IMR-90 (cell line): ENCODE measurements at regions not wholly inside any gene's neighbourhood (a gene's known extent, or its start where the extent isn't known, plus 50 kb on each side); places are given as distances from the start of the nearest gene placed in this dataset.

Experiments
- ATAC-seq: fragments of 200-7000 bp; cut with Tn5 transposase; 2 replicates; pipeline ENCODE4 v1.9.1; 2020; ENCODE audit warnings: low read depth, mild to moderate bottlenecking, moderate library complexity
- BruUV-seq: library from RNA; stranded (reverse); fragments of 400-500 nt; replicated peaks from 2 replicates; lab custom pipeline; 2021; lab: Mats Ljungman, UMichigan
- CTCF ChIA-PET: fragments of 300-600 bp; formaldehyde crosslinking; extraction: SDS; loops from one replicate; lab custom pipeline; 2021; ENCODE audit warnings: antibody characterized with exemption; lab: Yijun Ruan, JAX
- POLR2A ChIA-PET: fragments of 300-600 bp; sonication (Branson Sonifier 250); formaldehyde crosslinking; loops from one replicate; lab custom pipeline; 2022; ENCODE audit warnings: antibody characterized with exemption; ENCODE audit not compliant: unreplicated experiment; lab: Charles Lee
- DNase-seq: peaks from one replicate; pipeline ENCODE4 v3.0.0; 2013
- H2AFZ ChIP-seq: replicated peaks from 2 replicates; pipeline ENCODE3; 2013; ENCODE audit warnings: low read length, mild to moderate bottlenecking; ENCODE audit not compliant: poor library complexity
- H2AK5ac ChIP-seq: 2 replicates; pipeline ENCODE4 v1.6.1; 2013; ENCODE audit warnings: low read depth, low read length, inconsistent platforms
- H2AK9ac ChIP-seq: replicated peaks from 2 replicates; pipeline ENCODE3; 2013; ENCODE audit warnings: mild to moderate bottlenecking, low read depth, low read length, moderate library complexity; ENCODE audit not compliant: poor library complexity
- H2BK120ac ChIP-seq: 2 replicates; pipeline ENCODE4 v1.6.1; 2013; ENCODE audit warnings: low read depth, low read length, inconsistent platforms
- H2BK15ac ChIP-seq: 3 replicates; pipeline ENCODE4 v1.6.1; 2013; ENCODE audit warnings: low read depth, low read length, inconsistent platforms
- H2BK20ac ChIP-seq: 2 replicates; pipeline ENCODE4 v1.6.1; 2013; ENCODE audit warnings: low read depth, mild to moderate bottlenecking, inconsistent platforms, low read length, moderate library complexity
- H2BK5ac ChIP-seq: 2 replicates; pipeline ENCODE4 v1.6.1; 2013; ENCODE audit warnings: mild to moderate bottlenecking, low read depth, low read length, inconsistent platforms; ENCODE audit not compliant: poor library complexity, severe bottlenecking
- H3K14ac ChIP-seq: replicated peaks from 2 replicates; pipeline ENCODE4 v1.6.1; 2013; ENCODE audit warnings: low read depth, low read length, inconsistent platforms
- H3K18ac ChIP-seq: 2 replicates; pipeline ENCODE4 v1.6.1; 2013; ENCODE audit warnings: low read depth, low read length, control low read depth
- H3K23ac ChIP-seq: 2 replicates; pipeline ENCODE4 v1.6.1; 2013; ENCODE audit warnings: low read depth, low read length, inconsistent platforms
- H3K27ac ChIP-seq: 2 replicates; pipeline ENCODE4 v1.5.1; 2013; ENCODE audit warnings: mild to moderate bottlenecking, control low read depth, low read length; ENCODE audit not compliant: insufficient read depth
- H3K27me3 ChIP-seq: 2 replicates; pipeline ENCODE4 v1.6.1; 2013; ENCODE audit warnings: low read length; ENCODE audit not compliant: control insufficient read depth, insufficient read depth
- H3K36me3 ChIP-seq: 2 replicates; pipeline ENCODE4 v1.6.1; 2013; ENCODE audit warnings: low read length, mixed read lengths; ENCODE audit not compliant: control insufficient read depth, insufficient read depth
- H3K4ac ChIP-seq: 2 replicates; pipeline ENCODE4 v1.6.1; 2013; ENCODE audit warnings: low read depth, low read length, inconsistent platforms
- H3K4me1 ChIP-seq: 2 replicates; pipeline ENCODE4 v1.6.1; 2013; ENCODE audit warnings: low read length, mixed read lengths; ENCODE audit not compliant: control insufficient read depth, insufficient read depth
- H3K4me2 ChIP-seq: 2 replicates; pipeline ENCODE4 v1.6.1; 2013; ENCODE audit warnings: low read depth, mild to moderate bottlenecking, control low read depth, low read length, moderate library complexity
- H3K4me3 ChIP-seq: 2 replicates; pipeline ENCODE4 v1.5.1; 2013; ENCODE audit warnings: low read depth, mild to moderate bottlenecking, control low read depth, low read length, moderate library complexity; ENCODE audit not compliant: insufficient read depth
- H3K56ac ChIP-seq: 2 replicates; pipeline ENCODE4 v1.6.1; 2013; ENCODE audit warnings: low read length, inconsistent platforms; ENCODE audit not compliant: insufficient read depth; ENCODE audit errors: extremely low read depth
- H3K79me1 ChIP-seq, 2 experiments: 2 replicates each; pipeline ENCODE4 v1.6.1; 2013; ENCODE audit warnings: low read length in 2 of 2, inconsistent platforms in 1 of 2, low read depth in 1 of 2
- H3K9ac ChIP-seq: 2 replicates; pipeline ENCODE4 v1.6.1; 2013; ENCODE audit warnings: low read depth, low read length, control low read depth
- H3K9me1 ChIP-seq: 2 replicates; pipeline ENCODE4 v1.6.1; 2013; ENCODE audit warnings: low read length, inconsistent platforms; ENCODE audit not compliant: insufficient read depth
- H3K9me3 ChIP-seq: 2 replicates; pipeline ENCODE4 v1.6.1; 2013; ENCODE audit warnings: low read length; ENCODE audit not compliant: control insufficient read depth, insufficient read depth
- H4K20me1 ChIP-seq: 2 replicates; pipeline ENCODE4 v1.6.1; 2013; ENCODE audit warnings: low read length, inconsistent platforms; ENCODE audit not compliant: insufficient read depth
- H4K5ac ChIP-seq: 2 replicates; pipeline ENCODE4 v1.6.1; 2013; ENCODE audit warnings: mild to moderate bottlenecking, low read depth, low read length, control low read depth
- H4K8ac ChIP-seq, 2 experiments: 2 replicates each; pipeline ENCODE4 v1.6.1; 2013; ENCODE audit warnings: low read depth in 2 of 2, low read length in 2 of 2, control low read depth in 1 of 2, inconsistent platforms in 1 of 2
- H4K91ac ChIP-seq: 2 replicates; pipeline ENCODE4 v1.6.1; 2013; ENCODE audit warnings: low read depth, low read length, inconsistent platforms; ENCODE audit not compliant: insufficient read depth
- CEBPB ChIP-seq: IDR thresholded peaks from 2 replicates; pipeline ENCODE4 v1.6.1; 2012; ENCODE audit warnings: low read depth, low read length, improper control_type of control experiment
- CHD1 ChIP-seq: IDR thresholded peaks from 2 replicates; pipeline ENCODE4 v1.6.1; 2012; ENCODE audit warnings: low read depth, low read length, improper control_type of control experiment
- FOS ChIP-seq: fragments of 150-350 bp; IDR thresholded peaks from 2 replicates; pipeline ENCODE4 v1.6.1; 2016; ENCODE audit warnings: low read depth, low read length
- MAFK ChIP-seq: IDR thresholded peaks from 2 replicates; pipeline ENCODE4 v1.6.1; 2012; ENCODE audit warnings: low read depth, low read length, improper control_type of control experiment
- MXI1 ChIP-seq: IDR thresholded peaks from 2 replicates; pipeline ENCODE4 v1.6.1; 2012; ENCODE audit warnings: low read depth, mild to moderate bottlenecking, low read length, moderate library complexity, borderline replicate concordance
- NFE2L2 ChIP-seq: fragments of 150-350 bp; IDR thresholded peaks from 2 replicates; pipeline ENCODE4 v1.6.1; 2016; ENCODE audit warnings: low read depth, mild to moderate bottlenecking, low read length
- POLR2A ChIP-seq: IDR thresholded peaks from 2 replicates; pipeline ENCODE4 v1.6.1; 2012; ENCODE audit warnings: mild to moderate bottlenecking, low read depth, low read length
- RCOR1 ChIP-seq: IDR thresholded peaks from 2 replicates; pipeline ENCODE4 v1.6.1; 2012; ENCODE audit warnings: mild to moderate bottlenecking, low read length, improper control_type of control experiment; ENCODE audit not compliant: insufficient replicate concordance
- RFX5 ChIP-seq: IDR thresholded peaks from 2 replicates; pipeline ENCODE4 v1.8.0; 2012; ENCODE audit warnings: low read depth, mild to moderate bottlenecking, low read length, moderate library complexity
- SMC3 ChIP-seq: fragments of 150-350 bp; IDR thresholded peaks from 2 replicates; pipeline ENCODE4 v1.6.1; 2016; ENCODE audit warnings: low read depth, mild to moderate bottlenecking, antibody characterized with exemption, low read length, moderate library complexity
- USF2 ChIP-seq: fragments of 150-350 bp; IDR thresholded peaks from 2 replicates; pipeline ENCODE4 v1.6.1; 2017; ENCODE audit warnings: mild to moderate bottlenecking, antibody characterized with exemption, low read length, low read depth
- WGBS, 2 experiments: methylation state at CpG; one replicate each; pipeline versions ENCODE4 v1.1.5 to v1.1.7; 2013; ENCODE audit warnings: missing lambda C conversion rate in 2 of 2; ENCODE audit not compliant: insufficient read length in 1 of 2; ENCODE audit errors: extremely low coverage in 2 of 2; 5-methylcytosine and 5-hydroxymethylcytosine counted together
- dilution Hi-C: fragments of 300-500 bp; cut with HindIII; formaldehyde crosslinking; loops from one replicate; pipeline ENCODE4 v1.14.3; 2018; ENCODE audit warnings: low sequenced_read_pairs; ENCODE audit not compliant: unreplicated experiment
- in situ Hi-C: fragments of 300-500 bp; cut with MboI; formaldehyde crosslinking; loops from 3 replicates; pipeline ENCODE4 v1.14.3; 2019; ENCODE audit warnings: low sequenced_read_pairs, inconsistent platforms, mixed read lengths
- intact Hi-C: fragments of 100-400 bp; cut with micrococcal nuclease; formaldehyde crosslinking; loops from 2 replicates; pipeline ENCODE4 v1.10.0; 2022

DNA sequence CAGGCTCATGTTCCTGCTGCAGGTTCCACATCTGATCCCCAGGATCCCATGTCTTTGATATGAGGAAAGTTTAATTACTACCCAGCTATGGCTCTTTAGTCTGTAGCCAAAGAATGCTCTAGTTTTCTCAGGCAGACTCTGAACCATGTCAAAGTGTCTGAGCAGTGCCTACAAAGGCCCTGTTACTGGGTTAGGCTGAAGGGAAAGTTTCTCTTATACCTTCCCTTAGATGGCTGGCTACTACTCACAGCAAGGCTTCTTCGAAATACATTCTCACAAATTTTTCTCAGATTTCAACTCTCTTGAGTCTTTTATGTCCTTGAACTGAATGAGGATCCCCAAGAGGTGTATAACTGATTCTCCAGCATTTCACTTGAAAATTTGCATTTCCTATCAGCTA lies 102.4 kb downstream of the NR1D2 start:
- no peaks in the 10 kb centered on the region for H3K9me3 ChIP-seq
- no peak overlapping the region for H2AFZ ChIP-seq
- TF ChIP-seq CHD1 (no peak), POLR2A (no peak), FOS (no peak), SMC3 (no peak), USF2 (no peak), RCOR1 (no peak), CEBPB (no peak), RFX5 (no peak), NFE2L2 (no peak), MXI1 (no peak), MAFK (no peak)
- BruUV-seq, result no TSS peak
- no peak overlapping the region for H3K9ac ChIP-seq
- H3K4ac ChIP-seq, result peak overlapping the region; percentile 64
- H3K14ac ChIP-seq, result 0 out of 2 replicates have a peak overlapping the region, but pooled peaks have one; percentile 22
- H4K20me1 ChIP-seq, result no peaks in the 10 kb centered on the region
- no peak overlapping the region for H3K4me2 ChIP-seq
- H2BK5ac ChIP-seq, result peak overlapping the region; percentile 14
- no peak overlapping the region for H4K5ac ChIP-seq
- peak overlapping the region; percentile 24; the same call in 1 of the 2 replicates for H3K18ac ChIP-seq
- ATAC-seq (peak; percentile 58), DNase-seq (no peak)
- dilution Hi-C loops (no loop called here), in situ Hi-C loops (no loop called here), intact Hi-C loops (loop anchor here (5.0 kb wide), 1 partner anchor 175 kb away; no protein-coding TSS in a partner anchor)
- ChIA-PET POLR2A (no interaction called here), CTCF (no interaction called here)
- no peaks in the 10 kb centered on the region for H3K79me1 ChIP-seq
- H3K36me3 ChIP-seq, result no peaks in the 10 kb centered on the region
- H2AK9ac ChIP-seq, result no peak overlapping the region
- H3K56ac ChIP-seq, result no peak overlapping the region
- H4K8ac ChIP-seq, result no peak overlapping the region
- H4K91ac ChIP-seq, result no peak overlapping the region
- H3K27ac ChIP-seq, result no peak overlapping the region
- no peaks in the 10 kb centered on the region for H3K27me3 ChIP-seq
- no peak overlapping the region for H2AK5ac ChIP-seq
- H3K23ac ChIP-seq, result no peak overlapping the region
- peak overlapping the region; percentile 60 for H2BK120ac ChIP-seq
- H3K4me1 ChIP-seq, result peaks cover 11% of the 10 kb centered on the region
- peak overlapping the region; percentile 80 for H2BK20ac ChIP-seq
- H2BK15ac ChIP-seq, result 0 out of 3 replicates have a peak overlapping the region, but pooled peaks have one; percentile 17
- H3K9me1 ChIP-seq, result peaks cover 6% of the 10 kb centered on the region
- no peak overlapping the region for H3K4me3 ChIP-seq
- no CpG with 5 or more reads among the region's 1 CpG for WGBS, 2 experiments
